ENCODE measurements at regions not wholly inside any gene's neighbourhood (a gene's known extent, or its start where the extent isn't known, plus 50 kb on each side); places are given as distances from the start of the nearest gene placed in this dataset.
"Not testable (repeated sequence)": the region's sequence is repeated elsewhere in the genome, so short reads cannot be mapped to it uniquely, and the experiment has no call there.

- TF ChIP-seq CTCF (IDR thresholded peaks at IDR 0.05) (no peak), POLR2A (IDR thresholded peaks at IDR 0.05) (no peak)
- DNase-seq (ENCODE audit: low spot score in 2 of 2), result no peak
- 87 to 90% methylated on average over 6 of the region's 6 CpGs for WGBS, 2 donors
- intact Hi-C loops (cut with DNase I; ENCODE audit: low total_unique reads), result no loop called here
- no peak overlapping the region for H3K4me3 ChIP-seq (ENCODE audit: low read depth, poor library complexity, severe bottlenecking)
Observed at GRCh38 chr4:181848357-181848756, 394.8 kb upstream of the TENM3 start.

GRCh38 chr4:181849472-181849871 is 393.7 kb upstream of the TENM3 start:
- H3K4me3 ChIP-seq (ENCODE audit: low read depth, poor library complexity, severe bottlenecking), result no peak overlapping the region
- intact Hi-C loops (cut with DNase I; ENCODE audit: low total_unique reads), result no loop called here
- 73 to 77% methylated on average over 2 of the region's 2 CpGs for WGBS, 2 donors
- no peak for DNase-seq (ENCODE audit: low spot score in 2 of 2)
- TF ChIP-seq CTCF (IDR thresholded peaks at IDR 0.05), result no peak
- no peak for TF ChIP-seq POLR2A (IDR thresholded peaks at IDR 0.05)

GRCh38 chr4:181853881-181854511 is 389.2 kb upstream of the TENM3 start:
- no peak overlapping the region for H3K4me3 ChIP-seq (ENCODE audit: low read depth, poor library complexity, severe bottlenecking)
- DNase-seq (ENCODE audit: low spot score in 2 of 2), result no peak
- TF ChIP-seq POLR2A (IDR thresholded peaks at IDR 0.05) (no peak), CTCF (IDR thresholded peaks at IDR 0.05) (no peak)
- WGBS, 2 donors, result 53 to 63% methylated on average over 6 of the region's 6 CpGs
- intact Hi-C loops (cut with DNase I; ENCODE audit: low total_unique reads), result no loop called here

GRCh38 chr4:181855307-181855706 is 387.9 kb upstream of the TENM3 start:
- 34 to 50% methylated on average over 1 of the region's 1 CpG for WGBS, 2 donors
- intact Hi-C loops (cut with DNase I; ENCODE audit: low total_unique reads), result no loop called here
- no peak for DNase-seq (ENCODE audit: low spot score in 2 of 2)
- H3K4me3 ChIP-seq (ENCODE audit: low read depth, poor library complexity, severe bottlenecking), result no peak overlapping the region
- TF ChIP-seq CTCF (IDR thresholded peaks at IDR 0.05) (no peak), POLR2A (IDR thresholded peaks at IDR 0.05) (no peak)

GRCh38 chr4:181857471-181857870 is 385.7 kb upstream of the TENM3 start:
- intact Hi-C loops (cut with DNase I; ENCODE audit: low total_unique reads); H3K4me3 ChIP-seq (ENCODE audit: low read depth, poor library complexity, severe bottlenecking); DNase-seq (ENCODE audit: low spot score in 2 of 2): not testable (repeated sequence)
- WGBS, 2 donors, result 95 to 100% methylated on average over 1 of the region's 1 CpG

- intact Hi-C loops (cut with DNase I; ENCODE audit: low total_unique reads), result no loop called here
- DNase-seq (ENCODE audit: low spot score in 2 of 2), result no peak
- H3K4me3 ChIP-seq (ENCODE audit: low read depth, poor library complexity, severe bottlenecking), result no peak overlapping the region
- 73 to 79% methylated on average over 4 of the region's 4 CpGs for WGBS, 2 donors
- TF ChIP-seq CTCF (IDR thresholded peaks at IDR 0.05) (no peak), POLR2A (IDR thresholded peaks at IDR 0.05) (no peak)
Observed at GRCh38 chr4:181858741-181859140, 384.5 kb upstream of the TENM3 start.
